Nephron (organoid): ENCODE measurements at regions not wholly inside any gene's neighbourhood (a gene's known extent, or its start where the extent isn't known, plus 50 kb on each side); places are given as distances from the start of the nearest gene placed in this dataset.
"Not testable (repeated sequence)": the region's sequence is repeated elsewhere in the genome, so short reads cannot be mapped to it uniquely, and the experiment has no call there.

Experiments
- H3K27ac Mint-ChIP-seq, 3 experiments: 2 replicates each; pipeline ENCODE4 v1.8.0; 2020; ENCODE audit warnings: mixed read lengths in 3 of 3, mild to moderate bottlenecking in 2 of 3, moderate library complexity in 1 of 3
- H3K27me3 Mint-ChIP-seq: 2 replicates; pipeline ENCODE4 v1.8.0; 2021; ENCODE audit warnings: low read depth, mild to moderate bottlenecking, moderate library complexity, mixed read lengths
- H3K36me3 Mint-ChIP-seq: 2 replicates; pipeline ENCODE4 v1.8.0; 2020; ENCODE audit warnings: low read depth, mixed read lengths
- H3K4me1 Mint-ChIP-seq: 2 replicates; pipeline ENCODE4 v1.8.0; 2020; ENCODE audit warnings: mixed read lengths
- H3K4me3 Mint-ChIP-seq, 3 experiments: 2 replicates each; pipeline ENCODE4 v1.8.0; 2020; ENCODE audit warnings: mild to moderate bottlenecking in 3 of 3, mixed read lengths in 3 of 3, moderate library complexity in 2 of 3
- H3K9me3 Mint-ChIP-seq: 2 replicates; pipeline ENCODE4 v1.8.0; 2020; ENCODE audit warnings: mixed read lengths
- CTCF ChIP-seq, 3 experiments: fragments of 200-600 bp; sonication (generic); IDR thresholded peaks; one replicate each; pipeline ENCODE4 v1.5.0; 2021; ENCODE audit warnings: antibody characterized with exemption in 3 of 3; ENCODE audit not compliant: unreplicated experiment in 3 of 3

- Mint-ChIP-seq H3K9me3 (peaks cover 3% of the 10 kb centered on the region), H3K27ac (no peak overlapping the region), H3K4me1 (peaks cover 12% of the 10 kb centered on the region), H3K36me3 (no peaks in the 10 kb centered on the region), H3K27me3 (no peaks in the 10 kb centered on the region), H3K4me3 (no peak overlapping the region)
- TF ChIP-seq CTCF (IDR thresholded peaks at IDR 0.05; ENCODE audit: unreplicated experiment in 3 of 3) = no peak
These were observed 87.0 kb upstream of the MSH6 start for GRCh38 chr2:47695800-47696477.

- H3K27me3 Mint-ChIP-seq, H3K27ac Mint-ChIP-seq, H3K36me3 Mint-ChIP-seq, H3K9me3 Mint-ChIP-seq, H3K4me3 Mint-ChIP-seq: not testable (repeated sequence)
- peaks cover 12% of the 10 kb centered on the region for H3K4me1 Mint-ChIP-seq
These were observed 88.5 kb upstream of the MSH6 start for GRCh38 chr2:47694451-47694850.

DNA sequence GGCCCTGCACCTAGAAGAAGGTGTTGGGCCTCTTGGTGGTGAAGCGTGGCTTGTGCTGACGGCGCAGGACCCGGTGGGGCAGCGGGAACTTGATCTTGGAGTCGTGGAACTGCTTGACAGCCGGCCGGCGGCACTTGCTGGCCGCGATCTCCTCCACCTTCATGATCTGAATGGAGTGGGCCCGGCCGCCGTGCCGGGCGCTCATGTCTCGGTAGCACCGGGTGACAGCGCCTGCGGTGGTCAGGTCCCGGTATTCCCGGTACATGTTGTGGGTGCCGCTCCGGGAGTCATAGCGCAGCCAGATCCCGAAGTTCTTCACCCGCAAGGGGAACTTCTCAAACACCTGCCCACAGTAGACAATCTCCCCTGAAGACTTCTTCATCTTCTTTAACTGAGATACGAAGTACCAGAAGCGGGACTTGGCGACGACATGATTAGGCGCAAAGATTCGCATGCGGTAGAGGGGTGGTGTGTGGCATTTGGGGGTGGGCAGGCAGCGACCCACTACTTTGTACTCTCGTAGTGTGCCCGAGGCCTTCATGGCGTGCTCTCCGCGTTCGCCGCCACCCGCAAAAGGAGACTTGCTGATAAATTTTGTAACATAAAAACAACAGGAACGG is 92.1 kb upstream of the MSH6 start:
- not testable (repeated sequence) for H3K4me3 Mint-ChIP-seq, H3K4me1 Mint-ChIP-seq, H3K27ac Mint-ChIP-seq, H3K36me3 Mint-ChIP-seq, H3K9me3 Mint-ChIP-seq, H3K27me3 Mint-ChIP-seq

DNA sequence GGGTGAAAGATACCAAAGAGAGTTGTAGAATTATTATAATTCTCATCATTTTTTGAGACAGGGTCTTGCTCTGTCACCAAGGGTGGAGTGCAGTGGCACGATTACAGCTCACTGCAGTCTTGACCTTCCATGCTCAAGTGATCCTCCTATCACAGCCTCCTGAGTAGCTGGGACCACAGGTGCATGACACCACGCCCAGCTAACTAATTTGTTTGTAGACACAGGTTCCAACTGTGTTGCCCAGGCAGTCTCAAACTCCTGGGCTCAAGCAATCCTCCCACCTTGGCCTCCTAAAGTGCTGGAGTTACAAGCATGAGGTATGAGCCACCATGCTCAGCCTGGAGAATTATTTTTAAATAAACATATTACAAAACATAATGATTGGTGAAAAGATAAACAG is 92.8 kb upstream of the MSH6 start:
- TF ChIP-seq CTCF (IDR thresholded peaks at IDR 0.05; ENCODE audit: unreplicated experiment in 3 of 3) = no peak
- Mint-ChIP-seq H3K27ac (no peak overlapping the region), H3K4me1 (no peaks in the 10 kb centered on the region), H3K4me3 (no peak overlapping the region), H3K27me3 (peaks cover 3% of the 10 kb centered on the region), H3K9me3 (no peaks in the 10 kb centered on the region), H3K36me3 (no peaks in the 10 kb centered on the region)

- H3K4me3 Mint-ChIP-seq, H3K9me3 Mint-ChIP-seq, H3K36me3 Mint-ChIP-seq, H3K27ac Mint-ChIP-seq, H3K27me3 Mint-ChIP-seq, H3K4me1 Mint-ChIP-seq: not testable (repeated sequence)
These were observed 93.8 kb upstream of the MSH6 start for GRCh38 chr2:47689118-47689517.

- Mint-ChIP-seq H3K36me3 (no peaks in the 10 kb centered on the region), H3K27ac (no peak overlapping the region), H3K9me3 (no peaks in the 10 kb centered on the region), H3K4me1 (no peaks in the 10 kb centered on the region), H3K27me3 (peaks cover 7% of the 10 kb centered on the region), H3K4me3 (no peak overlapping the region)
- TF ChIP-seq CTCF (IDR thresholded peaks at IDR 0.05; ENCODE audit: unreplicated experiment in 3 of 3) = no peak
These were observed 94.4 kb upstream of the MSH6 start for GRCh38 chr2:47688561-47688960.

GRCh38 chr2:47687856-47688255 is 95.1 kb upstream of the MSH6 start:
- Mint-ChIP-seq H3K27me3 (peaks cover 7% of the 10 kb centered on the region), H3K27ac (no peak overlapping the region), H3K4me1 (no peaks in the 10 kb centered on the region), H3K36me3 (no peaks in the 10 kb centered on the region), H3K4me3 (no peak overlapping the region), H3K9me3 (no peaks in the 10 kb centered on the region)
- TF ChIP-seq CTCF (IDR thresholded peaks at IDR 0.05; ENCODE audit: unreplicated experiment in 3 of 3) = no peak
